GM12878 (cell line): ENCODE measurements at regions not wholly inside any gene's neighbourhood (a gene's known extent, or its start where the extent isn't known, plus 50 kb on each side); places are given as distances from the start of the nearest gene placed in this dataset.

Source experiments
- SIN3A ChIP-seq: IDR thresholded peaks from 2 replicates; pipeline ENCODE4 v1.6.1; 2012; ENCODE audit warnings: low read depth, low read length, improper control_type of control experiment
- SP1 ChIP-seq: IDR thresholded peaks from one replicate; pipeline ENCODE4 v1.6.1; 2011; ENCODE audit warnings: low read depth, low read length

DNA sequence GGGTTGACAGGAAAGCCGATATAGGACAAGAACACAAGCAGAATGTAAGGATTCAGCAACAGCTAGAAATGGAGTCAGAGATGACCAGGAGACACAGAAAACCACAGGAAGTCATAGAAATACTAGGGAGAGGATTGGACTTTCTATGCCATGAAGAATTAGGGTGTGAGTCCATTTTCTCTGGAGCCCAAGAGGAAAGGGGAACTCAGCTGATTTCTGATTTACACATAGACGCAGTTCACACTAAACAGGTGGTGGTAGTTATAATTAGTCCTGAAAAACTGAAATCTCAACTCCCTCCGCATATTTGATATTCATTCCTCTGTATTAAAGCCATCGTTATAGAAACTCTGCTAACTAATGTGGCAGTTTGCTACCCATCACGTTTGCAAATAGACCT is 292.7 kb upstream of the STT3B start:
- TF ChIP-seq SIN3A (no peak), SP1 (no peak)
